ENCODE measurements at regions not wholly inside any gene's neighbourhood (a gene's known extent, or its start where the extent isn't known, plus 50 kb on each side); places are given as distances from the start of the nearest gene placed in this dataset.

GRCh38 chr20:63083831-63084562 lies 77.2 kb upstream of the BHLHE23 start:
- no peak overlapping the region for H3K4me3 ChIP-seq (ENCODE audit: low read depth in 2 of 2, low read length in 1 of 2)
- H3K36me3 ChIP-seq (replicated peaks in 1 of 2; ENCODE audit: control insufficient read depth in 1 of 2, insufficient read depth in 2 of 2, low read length in 1 of 2), result no peaks in the 10 kb centered on the region
- no peaks in the 10 kb centered on the region for H3K9me3 ChIP-seq
- TF ChIP-seq CTCF (IDR thresholded peaks at IDR 0.05), result no peak
- TF ChIP-seq GATA2 (CRISPR knock-in tag; IDR thresholded peaks at IDR 0.05), result no peak
- no peak for TF ChIP-seq EP300 (IDR thresholded peaks at IDR 0.05; ENCODE audit: borderline replicate concordance in 1 of 2, low read depth in 1 of 2, low read length in 1 of 2)
- no peak for TF ChIP-seq POLR2AphosphoS5 (IDR thresholded peaks at IDR 0.05; ENCODE audit: low read depth, low read length)
- no peak for TF ChIP-seq RFX5 (IDR thresholded peaks at IDR 0.05; ENCODE audit: low read length)
- TF ChIP-seq EZH2phosphoT487 (IDR thresholded peaks at IDR 0.05; ENCODE audit: borderline replicate concordance, low read depth), result no peak
- no peak for TF ChIP-seq ELF1 (IDR thresholded peaks at IDR 0.05)
- no peak for TF ChIP-seq PBX3 (IDR thresholded peaks at IDR 0.05)
- TF ChIP-seq JUND (IDR thresholded peaks at IDR 0.05), result no peak
- no peak for TF ChIP-seq GABPA (IDR thresholded peaks at IDR 0.05; ENCODE audit: low read depth)
- no peak for TF ChIP-seq RAD21 (IDR thresholded peaks at IDR 0.05; ENCODE audit: low read length)
- no peak for TF ChIP-seq RXRA (IDR thresholded peaks at IDR 0.05; ENCODE audit: borderline replicate concordance, low read depth)
- no peak for TF ChIP-seq USF1 (IDR thresholded peaks at IDR 0.05; ENCODE audit: borderline replicate concordance, low read depth)
- no peak for TF ChIP-seq CHD2 (IDR thresholded peaks at IDR 0.05; ENCODE audit: low read length, partially characterized antibody)
- no peak for TF ChIP-seq USF2 (IDR thresholded peaks at IDR 0.05; ENCODE audit: borderline replicate concordance, low read depth, low read length)
- TF ChIP-seq FOXJ3 (CRISPR knock-in tag; IDR thresholded peaks at IDR 0.05), result no peak
- CTCF ChIA-PET, result interaction anchor here (1.3 to 1.9 kb wide), 3 partner anchors 11 to 28 kb away, joined by 3 to 7 read pairs (median 4); no protein-coding TSS in a partner anchor
- no peak for DNase-seq
- H4K20me1 ChIP-seq (ENCODE audit: insufficient read depth), result no peaks in the 10 kb centered on the region
- no peaks in the 10 kb centered on the region for H3K9me2 ChIP-seq
- H2AFZ ChIP-seq (ENCODE audit: low read depth), result no peak overlapping the region
- H3K4me1 ChIP-seq (ENCODE audit: control insufficient read depth in 1 of 2, insufficient read depth in 2 of 2, low read depth in 1 of 2, low read length in 1 of 2), result no peaks in the 10 kb centered on the region
- H3K27me3 ChIP-seq (ENCODE audit: insufficient read depth), result peaks cover 40% of the 10 kb centered on the region
- H3F3A ChIP-seq (replicated peaks; ENCODE audit: insufficient read depth), result no peaks in the 10 kb centered on the region
- H3K4me2 ChIP-seq, result no peak overlapping the region
- no peak overlapping the region for H3K27ac ChIP-seq (ENCODE audit: low read depth in 2 of 2, low read length in 1 of 2)
- H3K9ac ChIP-seq, result no peak overlapping the region
- POLR2A ChIA-PET, result no interaction called here
- WGBS (ENCODE audit: low lambda C conversion rate), result 27% methylated on average over 13 of the region's 34 CpGs
- H3K79me2 ChIP-seq (ENCODE audit: insufficient read depth), result no peaks in the 10 kb centered on the region

Data from SK-N-SH (cell line).